ENCODE measurements at regions not wholly inside any gene's neighbourhood (a gene's known extent, or its start where the extent isn't known, plus 50 kb on each side); places are given as distances from the start of the nearest gene placed in this dataset.
A peak's percentile ranks its signal among the peaks of the same experiment; 100 is the strongest.

GRCh38 chr14:95808371-95808770, 68.3 kb upstream of the TUNAR start:
- TF ChIP-seq SUZ12 (IDR thresholded peaks at IDR 0.05) (no peak), HDGF (IDR thresholded peaks at IDR 0.05; ENCODE audit: borderline replicate concordance) (no peak), LEF1 (IDR thresholded peaks at IDR 0.05; ENCODE audit: borderline replicate concordance) (no peak), FOXK2 (IDR thresholded peaks at IDR 0.05) (no peak), ZNF384 (IDR thresholded peaks at IDR 0.05) (no peak), ELF4 (IDR thresholded peaks at IDR 0.05) (no peak), ARNT (IDR thresholded peaks at IDR 0.05) (no peak), L3MBTL2 (conservative IDR thresholded peaks at IDR 0.05) (no peak), TARDBP (IDR thresholded peaks at IDR 0.05) (no peak), FOXA1 (IDR thresholded peaks at IDR 0.05) (no peak), SP1 (IDR thresholded peaks at IDR 0.05) (no peak), NFRKB (IDR thresholded peaks at IDR 0.05) (no peak), CTBP1 (IDR thresholded peaks at IDR 0.05; ENCODE audit: borderline replicate concordance) (no peak)
- TF ChIP-seq, protein P1, sequence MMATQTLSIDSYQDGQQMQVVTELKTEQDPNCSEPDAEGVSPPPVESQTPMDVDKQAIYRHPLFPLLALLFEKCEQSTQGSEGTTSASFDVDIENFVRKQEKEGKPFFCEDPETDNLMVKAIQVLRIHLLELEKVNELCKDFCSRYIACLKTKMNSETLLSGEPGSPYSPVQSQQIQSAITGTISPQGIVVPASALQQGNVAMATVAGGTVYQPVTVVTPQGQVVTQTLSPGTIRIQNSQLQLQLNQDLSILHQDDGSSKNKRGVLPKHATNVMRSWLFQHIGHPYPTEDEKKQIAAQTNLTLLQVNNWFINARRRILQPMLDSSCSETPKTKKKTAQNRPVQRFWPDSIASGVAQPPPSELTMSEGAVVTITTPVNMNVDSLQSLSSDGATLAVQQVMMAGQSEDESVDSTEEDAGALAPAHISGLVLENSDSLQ (IDR thresholded peaks at IDR 0.05): no peak
- ChIA-PET CTCF (no interaction called here), POLR2A (no interaction called here)
- DNase-seq (ENCODE audit: extremely low spot score): no peak

DNA sequence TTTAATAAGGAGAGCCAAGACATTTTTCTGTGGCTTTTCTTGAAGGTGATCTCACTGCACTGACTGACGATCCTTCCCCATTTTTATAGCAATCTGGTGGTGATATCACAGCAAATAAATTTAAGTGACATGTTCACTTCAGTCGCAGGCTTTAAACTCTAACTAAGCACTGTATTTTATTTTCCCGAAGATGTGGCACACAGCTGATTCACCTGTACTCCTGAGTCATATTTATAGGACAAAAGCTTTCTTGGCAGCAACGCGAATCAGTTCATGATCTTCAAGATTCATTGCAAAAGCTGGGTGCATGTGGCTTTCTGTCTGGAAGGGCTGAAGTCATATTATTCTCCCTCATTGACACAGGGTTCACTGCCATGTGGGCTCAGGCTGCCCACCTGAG, 79.8 kb upstream of the TUNAR start:
- ChIA-PET CTCF (no interaction called here), POLR2A (no interaction called here)
- TF ChIP-seq TARDBP (IDR thresholded peaks at IDR 0.05) (no peak), SP1 (IDR thresholded peaks at IDR 0.05) (no peak), SUZ12 (IDR thresholded peaks at IDR 0.05) (no peak), FOXK2 (IDR thresholded peaks at IDR 0.05) (no peak), L3MBTL2 (conservative IDR thresholded peaks at IDR 0.05) (no peak), CTBP1 (IDR thresholded peaks at IDR 0.05; ENCODE audit: borderline replicate concordance) (no peak), FOXM1 (IDR thresholded peaks at IDR 0.05; ENCODE audit: borderline replicate concordance) (no peak), ELF4 (IDR thresholded peaks at IDR 0.05) (no peak), LEF1 (IDR thresholded peaks at IDR 0.05; ENCODE audit: borderline replicate concordance) (no peak), ARNT (IDR thresholded peaks at IDR 0.05) (no peak), HDGF (IDR thresholded peaks at IDR 0.05; ENCODE audit: borderline replicate concordance) (no peak), FOXA1 (IDR thresholded peaks at IDR 0.05) (no peak), ZNF384 (IDR thresholded peaks at IDR 0.05) (no peak), NFRKB (IDR thresholded peaks at IDR 0.05) (no peak)
- TF ChIP-seq, protein P1 (IDR thresholded peaks at IDR 0.05): no peak
- DNase-seq (ENCODE audit: extremely low spot score): no peak

- DNase-seq (ENCODE audit: extremely low spot score): no peak
- ChIA-PET CTCF (no interaction called here), POLR2A (no interaction called here)
- no peak for TF ChIP-seq HDGF (IDR thresholded peaks at IDR 0.05; ENCODE audit: borderline replicate concordance)
Measured at GRCh38 chr14:95787941-95788340, 74.0 kb upstream of the TCL1A start.

DNA sequence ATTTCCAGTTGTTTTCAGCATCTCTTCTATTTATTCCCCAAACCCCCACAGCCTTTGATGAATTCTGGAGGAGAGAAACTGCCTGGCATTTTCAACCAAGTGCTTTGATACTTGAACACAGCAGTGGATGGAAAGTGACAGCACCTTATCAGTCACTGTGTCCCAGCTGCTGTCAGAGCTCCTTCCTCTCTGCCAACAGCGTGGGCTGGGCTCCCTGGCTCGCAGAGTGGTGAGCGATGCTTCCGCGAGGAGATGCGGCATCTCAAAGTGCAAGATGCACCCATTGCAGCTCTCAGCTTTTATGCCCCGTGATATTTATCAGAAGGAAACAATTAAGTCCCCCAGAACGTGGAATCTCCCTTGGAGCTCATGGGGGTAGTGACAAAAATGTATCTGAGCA, 72.6 kb upstream of the TCL1A start:
- CTCF ChIA-PET: no interaction called here
- no peak for DNase-seq (ENCODE audit: extremely low spot score)
- POLR2A ChIA-PET: no interaction called here
- no peak for TF ChIP-seq LEF1 (IDR thresholded peaks at IDR 0.05; ENCODE audit: borderline replicate concordance)
- TF ChIP-seq, protein P1 (IDR thresholded peaks at IDR 0.05): no peak
- no peak for TF ChIP-seq HDGF (IDR thresholded peaks at IDR 0.05; ENCODE audit: borderline replicate concordance)
- TF ChIP-seq ZNF384 (IDR thresholded peaks at IDR 0.05): no peak

- ChIA-PET POLR2A (no interaction called here), CTCF (no interaction called here)
- TF ChIP-seq FOXM1 (IDR thresholded peaks at IDR 0.05; ENCODE audit: borderline replicate concordance): no peak
- peak; percentile 34 for DNase-seq (ENCODE audit: extremely low spot score)
Measured at GRCh38 chr14:95784137-95784536, 70.2 kb upstream of the TCL1A start.

DNA sequence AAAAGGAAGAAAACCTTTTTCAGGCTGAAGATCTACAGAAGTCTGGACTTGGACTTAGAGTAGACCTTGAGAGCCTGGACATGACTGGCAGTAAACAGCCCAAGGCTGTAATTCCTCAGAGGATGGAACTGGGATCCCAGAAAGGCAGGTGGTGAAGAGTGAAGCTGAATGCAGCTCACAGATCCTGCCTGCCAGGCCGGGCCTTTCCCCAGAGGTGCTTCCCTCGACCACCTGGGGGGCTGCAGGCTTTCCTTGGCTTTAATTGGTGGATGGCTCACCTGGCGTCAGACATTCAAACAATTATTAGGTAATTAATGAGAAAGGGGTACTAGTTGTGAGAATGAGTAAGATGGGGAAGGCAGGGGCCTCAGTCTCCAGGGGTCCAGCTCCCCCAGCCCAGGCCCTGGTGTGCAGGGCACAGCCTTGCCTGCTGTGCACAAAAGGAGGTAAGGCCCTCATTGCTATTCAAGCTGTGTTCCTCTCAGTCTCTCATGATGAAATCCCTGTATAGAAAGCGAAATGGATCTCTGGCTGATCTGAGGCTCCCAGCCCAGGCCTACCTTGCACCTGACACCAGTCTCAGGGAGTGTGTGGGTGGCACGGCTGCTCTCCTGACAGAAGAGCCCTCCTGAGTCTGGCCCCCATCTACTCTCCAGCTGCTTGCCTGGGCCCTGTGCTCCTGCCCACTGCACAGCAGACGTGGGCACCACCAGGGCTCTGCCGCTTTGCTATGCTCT, 63.0 kb upstream of the TCL1A start:
- TF ChIP-seq SUZ12 (IDR thresholded peaks at IDR 0.05) (no peak), FOXK2 (IDR thresholded peaks at IDR 0.05) (no peak), BHLHE40 (IDR thresholded peaks at IDR 0.05; ENCODE audit: borderline replicate concordance) (no peak), ARNT (IDR thresholded peaks at IDR 0.05) (no peak), LEF1 (IDR thresholded peaks at IDR 0.05; ENCODE audit: borderline replicate concordance) (no peak), SP1 (IDR thresholded peaks at IDR 0.05) (no peak), HDGF (IDR thresholded peaks at IDR 0.05; ENCODE audit: borderline replicate concordance) (no peak), NFRKB (IDR thresholded peaks at IDR 0.05) (no peak), FOXA1 (IDR thresholded peaks at IDR 0.05) (no peak), L3MBTL2 (conservative IDR thresholded peaks at IDR 0.05) (no peak), FOXM1 (IDR thresholded peaks at IDR 0.05; ENCODE audit: borderline replicate concordance) (no peak), ELF4 (IDR thresholded peaks at IDR 0.05) (no peak), TARDBP (IDR thresholded peaks at IDR 0.05) (no peak), CTBP1 (IDR thresholded peaks at IDR 0.05; ENCODE audit: borderline replicate concordance) (no peak), ZNF384 (IDR thresholded peaks at IDR 0.05) (no peak)
- TF ChIP-seq, protein P1 (IDR thresholded peaks at IDR 0.05): no peak
- no peak for DNase-seq (ENCODE audit: extremely low spot score)
- ChIA-PET POLR2A (no interaction called here), CTCF (no interaction called here)
